Keratinocyte (primary cell): ENCODE measurements at regions not wholly inside any gene's neighbourhood (a gene's known extent, or its start where the extent isn't known, plus 50 kb on each side); places are given as distances from the start of the nearest gene placed in this dataset.

Experiments
- DNase-seq: peaks from one replicate; pipeline ENCODE4 v3.0.0-alpha.2; 2011; ENCODE audit warnings: low read depth, missing footprints, low spot score
- FAIRE-seq: peaks from 2 replicates; lab custom pipeline; 2011; peaks lifted over from hg19 to GRCh38; lab: Jason Lieb, UNC
- H2AFZ ChIP-seq: 2 replicates; pipeline ENCODE4 v1.6.0; 2012; ENCODE audit warnings: low read length, control low read depth, inconsistent platforms; ENCODE audit not compliant: control insufficient read depth
- H3K27ac ChIP-seq: 2 replicates; pipeline ENCODE4 v1.5.1; 2011; ENCODE audit warnings: low read length; ENCODE audit not compliant: control insufficient read depth, insufficient read depth
- H3K27me3 ChIP-seq: 3 replicates; pipeline ENCODE4 v1.6.0; 2011; ENCODE audit warnings: low read length; ENCODE audit not compliant: control insufficient read depth, insufficient read depth; ENCODE audit errors: extremely low read depth
- H3K36me3 ChIP-seq, 2 experiments: 2 replicates in 1 of 2; 3 replicates in 1 of 2; pipeline ENCODE4 v1.5.1; 2011; ENCODE audit warnings: low read length in 2 of 2, mild to moderate bottlenecking in 1 of 2; ENCODE audit not compliant: control insufficient read depth in 2 of 2, insufficient read depth in 2 of 2; ENCODE audit errors: extremely low read depth in 1 of 2
- H3K4me1 ChIP-seq: 3 replicates; pipeline ENCODE4 v1.5.1; 2011; ENCODE audit warnings: low read length; ENCODE audit not compliant: control insufficient read depth, insufficient read depth; ENCODE audit errors: extremely low read depth
- H3K4me2 ChIP-seq: 3 replicates; pipeline ENCODE4 v1.6.0; 2011; ENCODE audit warnings: low read depth, low read length; ENCODE audit not compliant: control insufficient read depth, insufficient read depth; ENCODE audit errors: extremely low read depth
- H3K4me3 ChIP-seq, 3 experiments: fragments of 200-600 bp in 1 of 3; sonication (generic) in 1 of 3; 2 replicates in 2 of 3; 3 replicates in 1 of 3; pipeline ENCODE4 v1.5.1; 2011 to 2016; ENCODE audit warnings: low read length in 3 of 3, mild to moderate bottlenecking in 3 of 3, control low read depth in 2 of 3, inconsistent platforms in 1 of 3, low read depth in 1 of 3, mixed read lengths in 1 of 3, mixed run types in 1 of 3, moderate library complexity in 1 of 3; ENCODE audit not compliant: control insufficient read depth in 2 of 3, insufficient read depth in 2 of 3; ENCODE audit errors: extremely low read depth in 1 of 3
- H3K79me2 ChIP-seq: 2 replicates; pipeline ENCODE4 v1.6.0; 2012; ENCODE audit warnings: low read length; ENCODE audit not compliant: control insufficient read depth, insufficient read depth
- H3K9ac ChIP-seq: 3 replicates; pipeline ENCODE4 v1.6.0; 2011; ENCODE audit warnings: low read length; ENCODE audit not compliant: control insufficient read depth, insufficient read depth; ENCODE audit errors: extremely low read depth
- H3K9me1 ChIP-seq: 3 replicates; pipeline ENCODE4 v1.6.0; 2011; ENCODE audit warnings: low read length; ENCODE audit not compliant: control insufficient read depth, insufficient read depth; ENCODE audit errors: extremely low read depth
- H3K9me3 ChIP-seq: 2 replicates; pipeline ENCODE4 v1.5.1; 2012; ENCODE audit warnings: low read depth, low read length; ENCODE audit not compliant: control insufficient read depth
- H4K20me1 ChIP-seq: 3 replicates; pipeline ENCODE4 v1.6.0; 2011; ENCODE audit warnings: low read length; ENCODE audit not compliant: control insufficient read depth, insufficient read depth; ENCODE audit errors: extremely low read depth
- EZH2 ChIP-seq: IDR thresholded peaks from one replicate; pipeline ENCODE4 v1.6.1; 2012; ENCODE audit warnings: inconsistent platforms, mild to moderate bottlenecking, low read length, moderate library complexity
- dilution Hi-C: fragments of 300-500 bp; cut with MboI; formaldehyde crosslinking; loops from one replicate; pipeline ENCODE4 v1.7.0; 2020; ENCODE audit warnings: low sequenced_read_pairs; ENCODE audit not compliant: extremely low pct_ligation_motif_present
- TF ChIP-seq, protein P1 (sequence below), 3 experiments: IDR thresholded peaks in 1 of 3; conservative IDR thresholded peaks in 1 of 3; optimal IDR thresholded peaks in 1 of 3; 2 replicates in 2 of 3; 3 replicates in 1 of 3; pipeline versions ENCODE3 to v1.5.1; 2011; ENCODE audit warnings: low read length in 3 of 3, mild to moderate bottlenecking in 3 of 3, moderate library complexity in 2 of 3, control low read depth in 1 of 3, inconsistent platforms in 1 of 3; ENCODE audit not compliant: insufficient read depth in 2 of 3; ENCODE audit errors: extremely low read depth in 1 of 3

DNA sequence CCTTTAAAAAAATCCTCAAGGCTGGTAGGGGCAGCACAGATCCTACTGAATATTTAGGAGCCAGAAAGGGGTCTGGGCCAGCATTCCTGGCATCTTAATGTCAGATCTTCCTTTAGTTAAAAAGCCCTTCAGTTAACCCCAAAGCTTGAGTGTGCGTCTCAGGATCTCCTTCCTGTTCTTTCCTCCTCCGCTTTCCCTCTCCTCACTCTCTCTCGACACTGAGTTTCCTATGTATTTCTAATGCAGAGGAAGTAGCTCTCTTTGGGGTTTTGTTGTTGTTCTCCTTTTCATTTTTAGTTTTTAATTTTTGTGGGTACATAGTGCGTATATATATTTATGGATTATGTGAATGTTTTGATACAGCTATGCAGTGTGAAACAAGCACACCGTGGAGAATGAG is 109.9 kb upstream of the COPS8 start:
- no peaks in the 10 kb centered on the region for H4K20me1 ChIP-seq
- H3K36me3 ChIP-seq: no peaks in the 10 kb centered on the region
- H3K27me3 ChIP-seq: no peaks in the 10 kb centered on the region
- FAIRE-seq (no peak), DNase-seq (no peak)
- H3K4me3 ChIP-seq: no peak overlapping the region
- dilution Hi-C loops: no loop called here
- no peak overlapping the region for H3K9ac ChIP-seq
- H3K4me1 ChIP-seq: peaks cover 11% of the 10 kb centered on the region
- no peak overlapping the region for H3K4me2 ChIP-seq
- H3K79me2 ChIP-seq: no peaks in the 10 kb centered on the region
- no peak overlapping the region for H2AFZ ChIP-seq
- H3K9me1 ChIP-seq: peaks cover 3% of the 10 kb centered on the region
- TF ChIP-seq, protein P1, sequence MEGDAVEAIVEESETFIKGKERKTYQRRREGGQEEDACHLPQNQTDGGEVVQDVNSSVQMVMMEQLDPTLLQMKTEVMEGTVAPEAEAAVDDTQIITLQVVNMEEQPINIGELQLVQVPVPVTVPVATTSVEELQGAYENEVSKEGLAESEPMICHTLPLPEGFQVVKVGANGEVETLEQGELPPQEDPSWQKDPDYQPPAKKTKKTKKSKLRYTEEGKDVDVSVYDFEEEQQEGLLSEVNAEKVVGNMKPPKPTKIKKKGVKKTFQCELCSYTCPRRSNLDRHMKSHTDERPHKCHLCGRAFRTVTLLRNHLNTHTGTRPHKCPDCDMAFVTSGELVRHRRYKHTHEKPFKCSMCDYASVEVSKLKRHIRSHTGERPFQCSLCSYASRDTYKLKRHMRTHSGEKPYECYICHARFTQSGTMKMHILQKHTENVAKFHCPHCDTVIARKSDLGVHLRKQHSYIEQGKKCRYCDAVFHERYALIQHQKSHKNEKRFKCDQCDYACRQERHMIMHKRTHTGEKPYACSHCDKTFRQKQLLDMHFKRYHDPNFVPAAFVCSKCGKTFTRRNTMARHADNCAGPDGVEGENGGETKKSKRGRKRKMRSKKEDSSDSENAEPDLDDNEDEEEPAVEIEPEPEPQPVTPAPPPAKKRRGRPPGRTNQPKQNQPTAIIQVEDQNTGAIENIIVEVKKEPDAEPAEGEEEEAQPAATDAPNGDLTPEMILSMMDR (optimal IDR thresholded peaks at IDR 0.05 in 1 of 3, IDR thresholded peaks at IDR 0.05 in 1 of 3, conservative IDR thresholded peaks at IDR 0.05 in 1 of 3; ENCODE audit: extremely low read depth in 1 of 3, insufficient read depth in 2 of 3, low read length in 3 of 3): no peak
- no peak for TF ChIP-seq EZH2
- H3K9me3 ChIP-seq: no peaks in the 10 kb centered on the region
- H3K27ac ChIP-seq: no peak overlapping the region

DNA sequence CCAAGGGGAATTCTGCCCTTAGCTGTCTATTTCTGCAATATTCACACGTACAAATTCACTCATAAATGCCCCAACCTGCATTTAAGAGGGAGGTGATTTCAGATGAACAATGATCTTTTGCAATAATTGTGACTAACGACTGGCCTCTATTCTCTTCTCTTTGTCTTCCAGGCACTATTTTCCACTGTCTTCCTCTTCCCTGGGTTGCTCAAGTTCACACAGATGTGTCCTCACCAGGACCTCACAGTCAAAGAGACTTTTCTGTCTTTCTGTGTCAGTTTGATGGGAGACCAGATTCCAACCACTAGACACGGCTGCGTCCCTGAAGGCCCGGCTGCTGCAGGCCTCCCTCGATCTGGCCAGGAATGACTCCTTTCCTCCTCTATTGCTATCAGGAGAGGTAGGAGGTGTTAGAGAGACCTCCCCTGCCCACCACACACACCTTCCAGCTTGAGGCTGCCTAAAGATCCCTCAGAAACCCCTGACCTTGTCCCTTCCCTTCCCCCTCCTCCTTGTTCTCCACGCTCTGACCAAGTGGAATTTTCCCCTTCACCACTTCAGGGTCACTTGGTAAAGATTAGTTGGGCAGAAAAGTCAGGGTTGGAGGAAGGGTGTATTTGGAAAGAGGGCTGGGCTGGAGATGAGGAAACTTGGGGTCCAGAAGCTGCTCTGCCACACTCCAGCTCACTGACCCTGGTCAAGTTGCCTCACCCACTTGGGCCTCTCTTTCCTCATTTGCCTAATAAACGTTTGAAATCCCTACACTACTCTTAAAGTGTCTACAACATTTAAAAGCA is 109.2 kb upstream of the COPS8 start:
- FAIRE-seq (no peak), DNase-seq (no peak)
- Histone ChIP-seq H3K79me2 (no peaks in the 10 kb centered on the region), H4K20me1 (no peaks in the 10 kb centered on the region), H3K4me2 (no peak overlapping the region), H3K4me1 (peaks cover 11% of the 10 kb centered on the region), H3K27ac (no peak overlapping the region), H2AFZ (no peak overlapping the region), H3K27me3 (no peaks in the 10 kb centered on the region), H3K9me1 (peaks cover 3% of the 10 kb centered on the region), H3K9ac (no peak overlapping the region), H3K36me3 (no peaks in the 10 kb centered on the region), H3K4me3 (no peak overlapping the region), H3K9me3 (no peaks in the 10 kb centered on the region)
- dilution Hi-C loops: no loop called here
- TF ChIP-seq, protein P1 (optimal IDR thresholded peaks at IDR 0.05 in 1 of 3, IDR thresholded peaks at IDR 0.05 in 1 of 3, conservative IDR thresholded peaks at IDR 0.05 in 1 of 3; ENCODE audit: extremely low read depth in 1 of 3, insufficient read depth in 2 of 3, low read length in 3 of 3): no peak
- TF ChIP-seq EZH2: no peak
